Activated CD8-positive, alpha-beta memory T cell treated with anti-CD3 and anti-CD28 coated beads, Interleukin-2, amount 50 U/mL, for 1 hour (primary cell): ENCODE measurements at regions not wholly inside any gene's neighbourhood (a gene's known extent, or its start where the extent isn't known, plus 50 kb on each side); places are given as distances from the start of the nearest gene placed in this dataset.
"Not testable (repeated sequence)": the region's sequence is repeated elsewhere in the genome, so short reads cannot be mapped to it uniquely, and the experiment has no call there.

Source experiments
- DNase-seq: peaks from one replicate; pipeline ENCODE4 v3.0.0-alpha.2; 2020; ENCODE audit errors: extremely low read depth

GRCh38 chr1:41981796-41982195 is 63.1 kb upstream of the HIVEP3 start:
- no peak for DNase-seq

DNA sequence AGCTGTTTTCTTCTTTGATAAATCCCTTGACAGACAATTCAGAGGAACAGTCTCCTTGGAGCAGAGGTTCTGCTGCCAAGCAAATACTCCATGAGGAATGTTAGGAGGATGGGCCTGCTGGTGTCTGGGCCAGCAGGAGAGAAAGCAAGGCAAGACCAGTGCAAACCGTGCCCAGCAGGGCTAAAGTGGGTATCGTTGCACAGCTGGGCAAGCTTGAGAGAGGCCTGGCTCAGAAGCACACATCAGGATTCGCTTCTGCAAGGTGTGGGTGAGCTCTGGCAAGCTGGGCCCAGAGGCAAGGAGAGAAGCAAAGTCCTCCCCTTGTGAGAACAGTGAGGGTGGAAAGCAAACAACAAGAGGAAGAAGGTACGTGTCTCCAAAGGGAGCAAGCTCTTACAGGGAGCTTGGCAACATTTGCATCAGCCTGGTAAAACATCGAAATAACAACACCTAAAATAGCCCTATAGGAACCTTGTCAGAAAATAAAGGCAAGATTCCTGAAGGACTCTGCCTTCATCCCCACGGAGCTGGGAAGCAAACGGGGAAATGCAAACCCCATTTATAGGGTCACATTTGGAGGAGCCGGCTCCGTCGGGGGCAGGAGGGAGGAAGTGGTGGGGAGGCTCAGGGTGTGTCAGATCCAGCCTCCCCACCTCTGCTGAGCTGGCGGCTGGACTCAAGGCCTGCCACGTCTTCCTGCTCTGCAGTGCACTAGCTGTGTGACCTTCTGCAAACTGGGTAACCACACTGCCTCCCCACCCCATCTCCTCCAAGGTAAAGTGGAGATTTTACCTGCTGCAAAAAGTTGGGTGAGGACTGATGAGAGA is 62.3 kb upstream of the HIVEP3 start:
- DNase-seq: no peak

- no peak for DNase-seq
Measured at GRCh38 chr1:41978986-41979385, 60.3 kb upstream of the HIVEP3 start.

DNA sequence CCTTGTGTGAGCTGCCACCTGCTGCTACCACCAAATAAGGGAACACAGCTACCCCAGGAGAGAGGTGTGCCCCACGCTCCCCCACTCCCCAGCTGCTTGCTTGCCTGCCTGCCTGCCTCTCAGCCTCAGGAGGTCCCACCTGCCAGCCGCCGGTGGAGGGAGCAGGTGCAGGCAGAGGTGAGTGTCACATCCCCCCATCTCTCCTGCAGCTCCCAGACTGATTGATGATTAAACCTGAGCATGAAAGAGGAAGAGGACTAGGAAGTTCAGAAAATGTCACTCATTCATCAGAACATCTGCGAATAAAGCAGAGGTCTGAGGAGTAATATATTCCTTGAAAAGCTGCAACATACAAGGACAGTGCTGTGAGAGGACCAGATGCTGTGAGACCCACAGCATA is 58.6 kb upstream of the HIVEP3 start:
- no peak for DNase-seq

- DNase-seq: no peak
Measured at GRCh38 chr1:41976671-41977070, 57.9 kb upstream of the HIVEP3 start.

DNA sequence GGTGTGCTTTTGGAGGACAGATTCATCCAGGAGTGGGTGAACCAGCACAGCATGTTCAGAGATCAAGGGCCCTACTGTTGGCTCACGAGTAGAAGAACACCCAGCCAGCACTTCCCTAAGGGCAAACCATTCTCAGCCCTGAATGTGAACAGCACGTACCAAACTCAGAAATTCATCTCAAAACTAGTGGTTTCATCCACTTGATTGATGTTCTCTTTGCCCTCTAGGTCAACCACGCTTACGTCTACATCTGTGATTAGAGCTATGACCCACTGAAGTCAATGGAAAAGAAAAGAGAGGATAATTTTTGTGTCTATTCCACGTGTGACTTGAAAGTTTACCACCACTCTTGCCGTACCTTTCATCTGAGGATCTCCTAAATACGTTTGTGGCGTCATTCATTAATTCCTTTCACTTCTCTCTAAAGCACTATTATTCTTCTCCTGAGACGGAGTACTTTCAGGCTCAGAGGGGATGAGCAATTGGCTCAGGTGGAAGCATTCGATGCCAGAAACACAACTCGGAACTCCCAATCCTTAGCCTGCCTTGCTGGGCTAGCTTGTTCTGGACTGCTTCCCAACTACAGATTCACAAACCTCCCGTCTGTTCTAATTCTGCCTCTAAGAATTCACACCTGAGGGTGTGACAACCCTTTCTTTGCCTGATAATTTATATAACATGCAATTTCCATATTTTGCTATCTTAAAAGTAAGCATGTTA is 57.3 kb upstream of the HIVEP3 start:
- DNase-seq: no peak

GRCh38 chr1:41975121-41975520 is 56.4 kb upstream of the HIVEP3 start:
- no peak for DNase-seq

DNA sequence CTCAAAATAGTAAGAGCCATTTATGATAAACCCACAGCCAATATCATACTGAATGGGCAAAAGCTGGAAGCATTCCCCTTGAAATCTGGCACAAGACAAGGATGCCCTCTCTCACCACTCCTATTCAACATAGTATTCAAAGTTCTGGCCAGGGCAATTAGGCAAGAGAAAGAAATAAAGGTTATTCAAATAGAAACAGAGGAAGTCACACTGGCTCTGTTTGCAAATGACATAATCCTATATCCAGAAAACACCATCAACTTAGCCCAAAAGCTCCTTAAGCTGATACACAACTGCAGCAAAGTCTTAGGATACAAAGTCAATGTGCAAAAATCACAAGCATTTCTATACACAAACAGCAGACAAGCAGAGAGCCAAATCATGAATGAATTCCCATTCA is 49.8 kb upstream of the HIVEP3 start:
- not testable (repeated sequence) for DNase-seq
